ENCODE measurements at regions not wholly inside any gene's neighbourhood (a gene's known extent, or its start where the extent isn't known, plus 50 kb on each side); places are given as distances from the start of the nearest gene placed in this dataset.

DNA sequence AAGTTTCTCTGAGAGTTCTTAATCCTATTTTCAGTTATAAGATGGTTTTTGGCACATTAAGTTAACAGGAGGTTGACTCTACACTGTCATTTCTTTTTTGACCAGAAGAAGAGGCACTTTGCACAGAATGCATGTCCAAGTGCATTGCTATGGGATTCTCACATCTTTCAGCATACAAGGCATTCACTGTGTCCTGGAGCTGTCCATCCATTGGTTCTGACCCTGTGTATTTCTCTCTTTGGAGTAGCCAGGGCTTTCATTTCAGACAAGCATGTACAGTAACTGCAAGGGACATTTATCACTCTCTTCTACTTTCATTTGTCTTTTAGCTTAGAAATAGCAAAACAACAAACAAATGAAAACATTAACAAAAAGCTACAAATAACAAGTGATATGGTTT is 275.1 kb upstream of the IMPG1 start:
- FAIRE-seq, result no peak

DNA sequence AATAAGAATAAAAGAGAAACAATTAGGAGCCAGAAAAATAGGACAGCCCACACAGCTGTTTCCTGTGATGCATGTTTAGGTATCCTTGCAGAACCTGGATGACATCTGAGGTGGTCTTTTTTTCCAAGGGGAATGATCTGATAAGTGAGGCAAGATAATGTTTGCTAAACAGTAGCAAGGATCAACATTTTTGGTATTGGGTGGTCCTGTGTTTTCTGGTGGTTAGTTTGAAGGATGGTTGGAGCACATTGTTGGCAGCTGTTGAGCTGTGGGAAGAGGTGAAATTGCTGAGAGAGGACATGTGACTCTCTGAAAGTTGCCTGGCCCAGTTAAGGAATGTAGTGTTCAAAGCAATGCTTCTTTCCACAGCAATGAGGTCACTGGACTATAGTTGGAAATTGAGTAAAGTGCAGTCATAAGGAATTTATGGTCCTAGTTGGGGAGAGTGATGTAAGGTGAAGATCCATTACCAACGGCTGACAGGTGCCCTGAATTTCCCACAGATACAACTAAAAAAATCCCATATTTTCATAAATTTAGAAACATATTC is 270.2 kb upstream of the IMPG1 start:
- FAIRE-seq, result no peak

DNA sequence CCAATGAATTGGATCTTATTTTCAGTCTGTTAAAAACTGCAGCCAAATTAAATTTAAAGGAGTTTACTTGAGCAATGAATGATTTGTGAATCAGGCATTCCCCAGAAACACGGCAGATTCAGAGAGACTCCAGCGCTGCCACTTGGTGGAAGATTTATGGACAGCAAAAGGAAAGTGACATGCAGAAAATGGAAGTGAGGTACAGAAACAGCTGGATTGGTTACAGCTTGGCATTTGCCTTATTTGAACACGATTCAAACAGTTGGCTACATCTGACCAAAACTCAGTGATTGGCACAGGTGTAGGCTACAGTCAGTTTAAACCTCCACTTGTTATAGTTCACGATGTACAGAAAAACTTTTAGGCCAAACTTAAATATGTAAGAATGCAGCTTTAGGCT is 257.6 kb upstream of the IMPG1 start:
- no peak for FAIRE-seq

DNA sequence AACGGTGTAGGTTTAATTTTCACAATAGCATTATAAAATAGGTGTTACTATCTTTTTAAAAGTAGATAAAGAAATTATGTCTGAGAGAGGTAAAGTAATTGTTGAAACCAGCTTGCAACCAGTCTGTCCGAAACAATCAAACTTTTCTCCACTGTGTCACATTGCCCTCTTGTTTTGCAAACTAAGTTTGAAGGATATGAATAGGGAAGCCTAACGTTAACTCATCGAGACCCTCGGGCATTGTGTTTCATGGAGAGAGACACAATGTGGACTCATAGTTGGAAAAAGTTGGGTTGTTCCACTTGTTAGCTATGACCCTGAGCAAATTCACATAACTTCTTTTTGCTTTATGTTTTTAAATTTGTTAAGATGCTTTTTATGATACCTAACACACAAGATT is 254.4 kb upstream of the IMPG1 start:
- FAIRE-seq, result no peak

All from A204.1 (cell line).